Heart left ventricle (tissue), 13 donors: ENCODE measurements at regions not wholly inside any gene's neighbourhood (a gene's known extent, or its start where the extent isn't known, plus 50 kb on each side); places are given as distances from the start of the nearest gene placed in this dataset.

Experiments
- CTCF ChIP-seq, 12 donors: fragments of 200-600 bp; sonication (generic) in 4 of 12; IDR thresholded peaks; one replicate each; pipeline versions ENCODE4 v1.5.0 to v1.8.0; 2018 to 2022; ENCODE audit warnings: antibody characterized with exemption in 12 of 12, mild to moderate bottlenecking in 5 of 12
- POLR2A ChIP-seq, 2 donors: fragments of 450-650 bp; IDR thresholded peaks; one replicate each; pipeline ENCODE4 v1.6.1; 2017; ENCODE audit warnings: antibody characterized with exemption in 2 of 2, mild to moderate bottlenecking in 2 of 2, moderate library complexity in 2 of 2
- donor health status: ischemic (EF 13 %, LVEDD 7.1; RV severe dilation, severe dysfunction).
- donor health status: DM: no; HTN: yes; CAD: no.
- donor health status: DM: no; HTN: no; CAD: no.
- donor health status: ischemic (EF 25% LVEDD 6.9; RV normal size, moderate dysfunction).
- donor health status: ischemic (EF 25% LVEDD 5.7; RV mildly dilated, moderate dysfunction).
- donor health status: ischemic (EF 35%, LVEDD 5.7; RV mildly dilated, moderate dysfunction).
- donor health status: nonischemic (EF 11% LVEDD 7.7; RV severe dilation, severe dysfunction).
- donor health status: DM: yes; HTN: yes; CAD: no.
- donor health status: PGD.
- donor health status: ischemic (EF 29% LVEDD 5.4; RV normal size, mild dysfunction).
- donor health status: nonischemic (EF 23%, LVEDD 6.1; RV moderate dilation, normal function).

GRCh38 chr1:239263801-239264200 is 122.6 kb upstream of the CHRM3 start:
- no peak for TF ChIP-seq CTCF (IDR thresholded peaks at IDR 0.05)
- TF ChIP-seq POLR2A (IDR thresholded peaks at IDR 0.05): no peak
